ENCODE measurements at regions not wholly inside any gene's neighbourhood (a gene's known extent, or its start where the extent isn't known, plus 50 kb on each side); places are given as distances from the start of the nearest gene placed in this dataset.
"Not testable (repeated sequence)": the region's sequence is repeated elsewhere in the genome, so short reads cannot be mapped to it uniquely, and the experiment has no call there.

- no peak for DNase-seq (ENCODE audit: low spot score)
These were observed 104.9 kb downstream of the CDC7 start for GRCh38 chr1:91605566-91605965.

GRCh38 chr1:91606546-91607078 lies 106.0 kb downstream of the CDC7 start:
- DNase-seq (ENCODE audit: low spot score) = no peak

GRCh38 chr1:91607686-91608085 lies 107.0 kb downstream of the CDC7 start:
- not testable (repeated sequence) for DNase-seq (ENCODE audit: low spot score)

DNA sequence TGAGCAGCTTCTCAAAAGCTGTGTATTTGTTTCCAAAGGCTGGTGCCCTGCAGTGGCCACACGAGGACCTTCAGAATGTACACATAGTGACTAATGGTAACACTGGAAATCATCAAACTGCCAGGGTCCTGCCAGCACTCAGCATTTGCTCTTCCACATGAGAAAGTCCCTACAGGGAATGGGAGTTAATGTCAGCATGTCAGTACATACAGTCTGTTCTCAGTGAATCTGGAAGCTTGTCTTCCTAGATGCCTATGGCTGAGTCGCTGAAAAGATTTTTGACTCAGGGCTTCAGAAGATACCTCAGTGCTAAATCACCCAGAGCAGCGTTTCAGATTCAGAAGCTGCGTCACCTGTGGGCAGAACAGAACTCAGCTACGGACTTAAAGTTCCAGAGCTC lies 108.2 kb downstream of the CDC7 start:
- peak; percentile 56 for DNase-seq (ENCODE audit: low spot score)

- DNase-seq (ENCODE audit: low spot score) = peak; percentile 68
These were observed 108.9 kb downstream of the CDC7 start for GRCh38 chr1:91609551-91609950.

DNA sequence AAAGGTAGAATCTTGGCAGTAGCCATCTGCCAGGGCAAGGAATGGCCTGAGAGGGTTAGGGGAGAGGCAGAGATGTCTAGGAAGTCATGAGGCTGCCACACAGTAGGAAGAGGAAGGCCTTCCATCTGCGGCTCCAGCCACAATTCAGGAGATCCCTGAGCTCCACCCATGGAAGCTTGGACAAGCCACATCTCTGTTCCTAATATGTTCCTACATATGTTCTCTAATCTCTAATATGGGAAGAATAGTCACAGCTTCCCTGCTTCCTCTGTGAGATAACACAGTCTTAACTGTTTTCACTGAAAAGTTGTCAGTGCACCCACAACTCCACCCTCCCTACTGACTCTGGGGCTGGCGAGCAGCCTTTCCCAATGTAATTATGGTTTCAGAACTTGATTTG lies 109.5 kb downstream of the CDC7 start:
- no peak for DNase-seq (ENCODE audit: low spot score)

GRCh38 chr1:91610789-91611188 lies 110.1 kb downstream of the CDC7 start:
- DNase-seq (ENCODE audit: low spot score) = no peak

GRCh38 chr1:91611483-91611917 lies 110.8 kb downstream of the CDC7 start:
- DNase-seq (ENCODE audit: low spot score) = no peak

DNA sequence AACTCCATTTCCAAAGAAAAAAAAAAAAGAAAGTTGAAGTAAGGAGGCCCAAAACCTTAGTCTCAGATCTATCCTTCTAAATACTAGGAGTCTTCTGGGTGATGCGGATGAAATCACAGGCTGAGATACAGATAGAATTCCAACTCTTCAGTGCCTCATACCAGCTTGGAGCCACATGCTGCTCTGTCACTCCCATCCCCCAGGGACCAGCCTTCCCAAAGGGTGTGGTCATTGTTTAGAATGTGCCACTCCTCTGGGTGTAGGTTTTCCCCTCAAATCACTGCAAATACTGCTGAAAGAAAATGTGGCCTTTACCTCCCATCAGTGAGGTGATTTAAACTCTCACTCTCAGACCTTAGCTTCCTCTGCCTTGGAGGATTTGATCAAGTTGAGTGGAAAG lies 112.9 kb downstream of the CDC7 start:
- no peak for DNase-seq (ENCODE audit: low spot score)

DNA sequence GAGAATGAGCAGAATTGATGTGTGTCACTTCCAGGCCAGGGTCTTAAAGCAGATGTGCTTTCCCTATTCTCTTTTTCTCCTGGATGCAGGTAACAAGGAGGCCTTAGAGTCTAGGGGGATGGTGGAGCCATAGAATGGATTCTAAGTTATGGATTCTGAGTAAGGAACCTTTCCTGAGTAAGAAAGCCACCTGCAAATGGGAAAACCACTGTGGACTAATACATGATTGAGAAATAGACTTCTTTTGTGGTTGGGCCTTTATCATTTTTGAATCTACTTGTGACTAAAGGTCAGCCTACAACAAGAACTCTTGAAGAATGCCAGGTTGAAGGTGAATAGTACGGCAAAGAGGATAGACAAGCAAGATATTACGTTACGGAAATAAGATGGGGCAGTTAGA lies 116.1 kb downstream of the CDC7 start:
- DNase-seq (ENCODE audit: low spot score) = no peak

DNA sequence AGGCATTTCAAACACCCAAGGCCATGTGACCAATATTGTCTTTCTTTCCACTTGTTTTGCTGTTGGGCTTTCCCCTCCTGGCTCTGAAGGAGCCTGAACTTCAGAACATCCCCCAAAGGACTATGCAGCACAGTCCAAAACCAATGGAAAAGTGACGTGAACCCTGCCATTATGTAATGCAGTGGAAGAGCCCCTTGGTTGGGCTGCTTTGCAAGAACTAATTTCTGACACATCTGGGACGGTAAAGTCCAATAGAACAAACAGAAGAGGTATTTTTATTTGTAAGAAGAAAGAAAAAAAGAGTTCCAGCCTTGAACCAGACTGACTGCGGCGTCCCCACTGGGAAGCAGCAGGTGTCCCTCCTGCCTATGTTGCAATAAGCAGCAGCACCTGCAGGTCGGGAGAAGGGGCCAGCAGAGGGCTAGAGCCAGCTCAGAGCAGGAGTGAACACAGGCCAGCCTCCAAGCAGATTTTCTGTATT lies 116.7 kb downstream of the CDC7 start:
- DNase-seq (ENCODE audit: low spot score) = no peak

- no peak for DNase-seq (ENCODE audit: low spot score)
These were observed 119.2 kb downstream of the CDC7 start for GRCh38 chr1:91619881-91620280.

DNA sequence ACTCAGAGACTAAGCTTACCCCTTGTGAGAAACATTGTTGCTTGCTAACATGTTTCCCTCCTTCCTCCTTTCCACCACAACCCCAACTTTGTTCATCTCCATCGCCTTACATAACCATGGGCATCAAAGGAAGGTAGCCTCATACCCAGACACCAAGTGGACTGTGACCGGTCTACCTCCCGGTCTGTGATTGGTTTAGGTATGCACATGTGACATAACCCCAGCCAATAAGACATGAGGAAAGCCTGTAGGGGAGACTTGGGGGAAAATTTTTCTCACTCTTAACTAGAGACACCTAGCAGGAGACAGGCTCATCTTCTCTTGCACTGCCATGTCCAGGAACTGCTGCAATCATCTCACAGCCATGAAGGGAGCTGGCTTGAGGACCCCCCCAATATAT lies 120.7 kb downstream of the CDC7 start:
- DNase-seq (ENCODE audit: low spot score) = no peak

- no peak for DNase-seq (ENCODE audit: low spot score)
These were observed 121.3 kb downstream of the CDC7 start for GRCh38 chr1:91621907-91622306.

DNA sequence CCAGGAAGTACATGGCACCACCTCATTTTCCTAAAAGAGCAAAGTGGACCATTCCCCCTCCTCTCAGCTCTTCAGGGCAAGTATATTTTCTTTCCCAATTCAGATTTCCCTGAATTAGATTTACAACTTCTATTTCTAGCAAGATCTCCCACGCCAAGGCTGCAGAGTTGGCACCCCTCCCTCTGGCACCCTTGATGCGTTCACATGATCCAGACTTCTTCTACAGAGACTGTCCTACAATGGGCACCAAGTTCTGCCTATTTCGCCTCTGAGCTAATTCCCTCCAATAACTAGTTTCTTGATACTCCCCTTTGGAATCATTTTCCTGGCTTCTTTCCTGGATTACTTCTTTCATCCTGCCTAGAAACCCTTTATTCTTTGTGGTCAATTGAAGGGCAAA lies 122.0 kb downstream of the CDC7 start:
- no peak for DNase-seq (ENCODE audit: low spot score)

DNA sequence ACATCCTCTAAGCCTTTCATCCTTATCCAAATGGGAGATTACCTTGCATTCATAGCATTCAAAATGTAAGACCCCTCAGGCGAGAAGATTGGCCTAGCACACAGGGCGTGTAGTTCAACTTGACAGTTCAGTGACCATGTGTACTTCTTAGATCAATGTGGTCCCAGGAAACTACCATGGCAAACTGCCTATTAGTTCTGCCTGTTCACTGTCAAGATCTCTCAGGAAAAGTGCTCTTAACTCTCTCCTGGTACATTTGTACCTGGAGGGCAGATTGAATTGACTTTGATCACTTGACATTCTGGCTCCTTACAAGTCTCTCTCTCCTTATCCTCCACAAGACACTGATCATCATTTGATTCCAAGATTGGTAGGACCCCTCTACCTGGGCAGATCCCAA lies 122.4 kb downstream of the CDC7 start:
- DNase-seq (ENCODE audit: low spot score) = no peak

GRCh38 chr1:91624331-91624730 lies 123.7 kb downstream of the CDC7 start:
- DNase-seq (ENCODE audit: low spot score) = no peak

All from hepatic stellate cell (primary cell).